GM12878 (cell line): ENCODE measurements at regions not wholly inside any gene's neighbourhood (a gene's known extent, or its start where the extent isn't known, plus 50 kb on each side); places are given as distances from the start of the nearest gene placed in this dataset.

ENCODE experiments used
- ATAC-seq: fragments of 200-7000 bp; cut with Tn5 transposase; 3 replicates; pipeline ENCODE4 v1.9.1; 2020; ENCODE audit warnings: mild to moderate bottlenecking, moderate library complexity
- BruUV-seq: library from RNA; stranded (reverse); fragments of 400-500 nt; replicated peaks from 2 replicates; lab custom pipeline; 2021; lab: Mats Ljungman, UMichigan
- CTCF ChIA-PET: fragments of 300-600 bp; sonication (Branson Sonifier 250); formaldehyde crosslinking; extraction: SDS; loops from one replicate; lab custom pipeline; 2021; ENCODE audit warnings: inconsistent platforms; lab: Yijun Ruan, JAX
- POLR2A ChIA-PET: fragments of 350-600 bp; formaldehyde crosslinking; extraction: SDS; loops from one replicate; lab custom pipeline; 2021; ENCODE audit warnings: inconsistent platforms; lab: Charles Lee
- RAD21 ChIA-PET: fragments of 300-600 bp; sonication (Branson Sonifier 250); formaldehyde crosslinking; loops from one replicate; lab custom pipeline; 2023; ENCODE audit warnings: antibody characterized with exemption; ENCODE audit not compliant: unreplicated experiment; lab: Charles Lee
- SMC1A ChIA-PET: fragments of 300-600 bp; sonication (Branson Sonifier 250); formaldehyde crosslinking; loops from one replicate; lab custom pipeline; 2023; ENCODE audit not compliant: unreplicated experiment, uncharacterized antibody; lab: Charles Lee
- DNase-seq: peaks from one replicate; pipeline ENCODE4 v3.0.0-alpha.2; 2011; ENCODE audit warnings: low read depth, low spot score
- FAIRE-seq: peaks from 3 replicates; lab custom pipeline; 2011; peaks lifted over from hg19 to GRCh38; lab: Jason Lieb, UNC
- H2AFZ ChIP-seq: 2 replicates; pipeline ENCODE4 v1.6.0; 2011; ENCODE audit warnings: low read depth, low read length, control low read depth; ENCODE audit not compliant: control insufficient read depth
- H3K27ac ChIP-seq: 2 replicates; pipeline ENCODE4 v1.5.1; 2011; ENCODE audit warnings: control low read depth; ENCODE audit not compliant: control insufficient read depth, insufficient read depth
- H3K27me3 ChIP-seq, 2 experiments: replicated peaks in 1 of 2; 2 replicates each; pipeline versions ENCODE4 v1.6.0 to v1.6.1; 2011; ENCODE audit warnings: low read length in 1 of 2; ENCODE audit not compliant: control insufficient read depth in 2 of 2, insufficient read depth in 2 of 2
- H3K36me3 ChIP-seq, 2 experiments: 2 replicates each; pipeline ENCODE4 v1.5.1; 2011; ENCODE audit warnings: low read length in 1 of 2; ENCODE audit not compliant: control insufficient read depth in 2 of 2, insufficient read depth in 2 of 2
- H3K4me1 ChIP-seq: 2 replicates; pipeline ENCODE4 v1.6.1; 2011; ENCODE audit warnings: mild to moderate bottlenecking, low read length, moderate library complexity, mixed read lengths; ENCODE audit not compliant: control insufficient read depth, insufficient read depth
- H3K4me2 ChIP-seq: 2 replicates; pipeline ENCODE4 v1.6.0; 2011; ENCODE audit warnings: control low read depth; ENCODE audit not compliant: control insufficient read depth, insufficient read depth
- H3K4me3 ChIP-seq: fragments of 200-600 bp; sonication (generic); 2 replicates; pipeline ENCODE4 v1.5.1; 2016
- H3K79me2 ChIP-seq: 2 replicates; pipeline ENCODE4 v1.6.0; 2011; ENCODE audit warnings: low read length; ENCODE audit not compliant: control insufficient read depth, insufficient read depth
- H3K9ac ChIP-seq: 2 replicates; pipeline ENCODE4 v1.8.0; 2011; ENCODE audit warnings: low read length, control low read depth, mixed read lengths; ENCODE audit not compliant: control insufficient read depth, insufficient read depth
- H3K9me3 ChIP-seq: replicated peaks from 3 replicates; pipeline ENCODE4 v1.5.1; 2011; ENCODE audit warnings: mild to moderate bottlenecking, low read length; ENCODE audit not compliant: control insufficient read depth, insufficient read depth
- H4K20me1 ChIP-seq: 2 replicates; pipeline ENCODE4 v1.6.0; 2011; ENCODE audit not compliant: control insufficient read depth, insufficient read depth
- ASH2L ChIP-seq: fragments of 300-600, 200-600 bp; sonication (generic); IDR thresholded peaks from 2 replicates; pipeline ENCODE4 v1.6.1; 2017; ENCODE audit warnings: low read depth, mild to moderate bottlenecking, borderline replicate concordance
- BACH1 ChIP-seq: fragments of 450-650 bp; IDR thresholded peaks from 2 replicates; pipeline ENCODE4 v1.6.1; 2017; ENCODE audit warnings: mild to moderate bottlenecking, borderline replicate concordance
- CBFB ChIP-seq: IDR thresholded peaks from 2 replicates; pipeline ENCODE4 v1.6.1; 2016; ENCODE audit warnings: antibody characterized with exemption, low read depth
- CREB1 ChIP-seq: IDR thresholded peaks from 2 replicates; pipeline ENCODE4 v1.6.1; 2012; ENCODE audit warnings: low read depth, mild to moderate bottlenecking, inconsistent platforms
- ETV6 ChIP-seq, 2 experiments: fragments of 450-650 bp in 1 of 2; IDR thresholded peaks in 1 of 2; conservative IDR thresholded peaks in 1 of 2; 2 replicates each; pipeline ENCODE4 v1.6.1; 2014; ENCODE audit warnings: antibody characterized with exemption in 1 of 2, borderline replicate concordance in 1 of 2, low read depth in 1 of 2, mild to moderate bottlenecking in 1 of 2, moderate library complexity in 1 of 2
- JUNB ChIP-seq: IDR thresholded peaks from 2 replicates; pipeline ENCODE4 v1.6.1; 2016; ENCODE audit warnings: antibody characterized with exemption, mild to moderate bottlenecking
- LARP7 ChIP-seq: fragments of 450-650 bp; IDR thresholded peaks from 2 replicates; pipeline ENCODE4 v1.6.1; 2017; ENCODE audit warnings: mild to moderate bottlenecking
- MTA2 ChIP-seq: fragments of 450-650 bp; IDR thresholded peaks from 2 replicates; pipeline ENCODE4 v1.6.1; 2016; ENCODE audit warnings: low read depth, mild to moderate bottlenecking, moderate library complexity
- NFYB ChIP-seq: IDR thresholded peaks from 2 replicates; pipeline ENCODE4 v1.6.1; 2011; ENCODE audit warnings: low read depth, mild to moderate bottlenecking, low read length, improper control_type of control experiment, moderate library complexity; ENCODE audit not compliant: insufficient read depth
- POLR2A ChIP-seq: IDR thresholded peaks from 2 replicates; pipeline ENCODE4 v1.6.1; 2011; ENCODE audit warnings: low read depth, mild to moderate bottlenecking, low read length
- PRDM15 ChIP-seq: fragments of 450-650 bp; formaldehyde crosslinking; IDR thresholded peaks from 2 replicates; pipeline ENCODE4 v1.4.0; 2020; ENCODE audit warnings: mild to moderate bottlenecking, moderate library complexity
- RBBP5 ChIP-seq: fragments of 200-600 bp; sonication (generic); conservative IDR thresholded peaks from 2 replicates; pipeline ENCODE4 v1.6.1; 2016
- SIN3A ChIP-seq: IDR thresholded peaks from 2 replicates; pipeline ENCODE4 v1.6.1; 2012; ENCODE audit warnings: low read depth, low read length, improper control_type of control experiment
- SMC3 ChIP-seq: IDR thresholded peaks from 2 replicates; pipeline ENCODE4 v1.6.1; 2011; ENCODE audit warnings: low read length, improper control_type of control experiment, borderline replicate concordance
- ZNF687 ChIP-seq: fragments of 450-650 bp; IDR thresholded peaks from 2 replicates; pipeline ENCODE4 v1.6.1; 2017; ENCODE audit warnings: mild to moderate bottlenecking, moderate library complexity
- WGBS: methylation state at CpG from one replicate; pipeline ENCODE4 v1.1.6; 2016; ENCODE audit warnings: low lambda C conversion rate; ENCODE audit not compliant: insufficient replicate concordance, insufficient coverage; ENCODE audit errors: missing lambda C conversion rate; 5-methylcytosine and 5-hydroxymethylcytosine counted together
- in situ Hi-C: fragments of 300-500 bp; cut with MboI; formaldehyde crosslinking; loops from 9 replicates; pipeline ENCODE4 v1.14.3; 2018; ENCODE audit warnings: mixed read lengths
- intact Hi-C: fragments of 100-400 bp; cut with micrococcal nuclease; formaldehyde crosslinking; loops from one replicate; pipeline ENCODE4 v1.14.2; 2022; ENCODE audit not compliant: unreplicated experiment
- TF ChIP-seq, protein P1 (sequence below), 3 experiments: IDR thresholded peaks in 2 of 3; conservative IDR thresholded peaks in 1 of 3; 2 replicates each; pipeline ENCODE4 v1.5.1; 2011; ENCODE audit warnings: low read depth in 3 of 3, low read length in 3 of 3, mild to moderate bottlenecking in 3 of 3, control low read depth in 2 of 3, moderate library complexity in 2 of 3, inconsistent platforms in 1 of 3, mixed read lengths in 1 of 3; ENCODE audit not compliant: control insufficient read depth in 2 of 3, insufficient read depth in 1 of 3; ENCODE audit errors: extremely low read depth in 1 of 3

DNA sequence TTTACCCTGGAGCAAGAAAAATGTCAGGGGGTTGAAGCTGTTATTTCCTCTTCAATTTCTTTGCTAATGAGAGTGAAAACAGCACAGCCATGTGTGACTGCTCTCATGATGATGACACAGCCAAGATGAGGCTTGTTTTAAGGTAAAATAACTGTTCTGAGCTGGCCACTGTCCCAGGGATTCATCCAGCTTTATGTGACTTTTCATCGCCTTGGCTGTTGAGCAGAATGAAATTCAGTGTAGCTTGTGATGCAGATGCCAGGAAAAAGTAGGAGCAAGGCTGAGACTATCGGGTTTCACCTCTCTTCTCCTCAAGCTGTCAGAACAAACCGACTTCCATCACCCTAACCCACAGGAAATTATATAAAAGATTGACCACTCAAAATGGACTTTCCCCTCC is 361.8 kb upstream of the CDH5 start (continued):
- no peak for TF ChIP-seq ZNF687
- no peak for TF ChIP-seq RBBP5
- TF ChIP-seq LARP7 = no peak
- TF ChIP-seq JUNB = no peak

GRCh38 chr16:66003201-66003600 is 363.3 kb upstream of the CDH5 start:
- H3K79me2 ChIP-seq = no peaks in the 10 kb centered on the region
- ChIA-PET CTCF (no interaction called here), RAD21 (no interaction called here), SMC1A (interaction anchor here (1.3 kb wide), 1 partner anchor 28 kb away, joined by 5 read pairs; no protein-coding TSS in a partner anchor), POLR2A (no interaction called here)
- no peaks in the 10 kb centered on the region for H4K20me1 ChIP-seq
- H3K4me3 ChIP-seq = no peak overlapping the region
- in situ Hi-C loops = no loop called here
- H3K27ac ChIP-seq = no peak overlapping the region
- intact Hi-C loops = no loop called here
- H3K9ac ChIP-seq = no peak overlapping the region
- no peaks in the 10 kb centered on the region for H3K36me3 ChIP-seq
- no peak for ATAC-seq
- no peak overlapping the region for H2AFZ ChIP-seq
- no peak for DNase-seq
- no TSS peak for BruUV-seq
- no peaks in the 10 kb centered on the region for H3K27me3 ChIP-seq
- H3K9me3 ChIP-seq = no peaks in the 10 kb centered on the region
- no peak for FAIRE-seq
- WGBS = 59% methylated on average over 2 of the region's 2 CpGs
- H3K4me2 ChIP-seq = no peak overlapping the region
- H3K4me1 ChIP-seq = no peaks in the 10 kb centered on the region
- TF ChIP-seq SIN3A (no peak), NFYB (no peak), CBFB (no peak), BACH1 (no peak), PRDM15 (no peak), SMC3 (no peak), POLR2A (no peak), MTA2 (no peak), CREB1 (no peak), ETV6 (conservative IDR thresholded peaks at IDR 0.05 in 1 of 2, IDR thresholded peaks at IDR 0.05 in 1 of 2; ENCODE audit: borderline replicate concordance in 1 of 2, low read depth in 1 of 2) (no peak), ASH2L (no peak)
- TF ChIP-seq, protein P1, sequence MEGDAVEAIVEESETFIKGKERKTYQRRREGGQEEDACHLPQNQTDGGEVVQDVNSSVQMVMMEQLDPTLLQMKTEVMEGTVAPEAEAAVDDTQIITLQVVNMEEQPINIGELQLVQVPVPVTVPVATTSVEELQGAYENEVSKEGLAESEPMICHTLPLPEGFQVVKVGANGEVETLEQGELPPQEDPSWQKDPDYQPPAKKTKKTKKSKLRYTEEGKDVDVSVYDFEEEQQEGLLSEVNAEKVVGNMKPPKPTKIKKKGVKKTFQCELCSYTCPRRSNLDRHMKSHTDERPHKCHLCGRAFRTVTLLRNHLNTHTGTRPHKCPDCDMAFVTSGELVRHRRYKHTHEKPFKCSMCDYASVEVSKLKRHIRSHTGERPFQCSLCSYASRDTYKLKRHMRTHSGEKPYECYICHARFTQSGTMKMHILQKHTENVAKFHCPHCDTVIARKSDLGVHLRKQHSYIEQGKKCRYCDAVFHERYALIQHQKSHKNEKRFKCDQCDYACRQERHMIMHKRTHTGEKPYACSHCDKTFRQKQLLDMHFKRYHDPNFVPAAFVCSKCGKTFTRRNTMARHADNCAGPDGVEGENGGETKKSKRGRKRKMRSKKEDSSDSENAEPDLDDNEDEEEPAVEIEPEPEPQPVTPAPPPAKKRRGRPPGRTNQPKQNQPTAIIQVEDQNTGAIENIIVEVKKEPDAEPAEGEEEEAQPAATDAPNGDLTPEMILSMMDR (IDR thresholded peaks at IDR 0.05 in 2 of 3, conservative IDR thresholded peaks at IDR 0.05 in 1 of 3; ENCODE audit: control insufficient read depth in 2 of 3, extremely low read depth in 1 of 3, insufficient read depth in 1 of 3, low read depth in 3 of 3, low read length in 3 of 3) = no peak
